Neural crest cell (in vitro differentiated cells): ENCODE measurements at regions not wholly inside any gene's neighbourhood (a gene's known extent, or its start where the extent isn't known, plus 50 kb on each side); places are given as distances from the start of the nearest gene placed in this dataset.

Experiments
- DNase-seq: peaks from one replicate; pipeline ENCODE4 v3.0.0; 2021; ENCODE audit warnings: low read depth, mixed read lengths, low spot score
- H3K27ac Mint-ChIP-seq: one replicate; pipeline ENCODE4 v1.8.0; 2021; ENCODE audit warnings: mild to moderate bottlenecking, mixed read lengths; ENCODE audit not compliant: unreplicated experiment
- H3K27me3 Mint-ChIP-seq: 2 replicates; pipeline ENCODE4 v1.8.0; 2021; ENCODE audit warnings: low read depth, mild to moderate bottlenecking, mixed read lengths
- H3K36me3 Mint-ChIP-seq: 2 replicates; pipeline ENCODE4 v1.8.0; 2021; ENCODE audit warnings: low read depth, mild to moderate bottlenecking, mixed read lengths
- H3K4me1 Mint-ChIP-seq: 2 replicates; pipeline ENCODE4 v1.8.0; 2021; ENCODE audit warnings: mixed read lengths
- H3K4me3 Mint-ChIP-seq: one replicate; pipeline ENCODE4 v1.8.0; 2021; ENCODE audit warnings: mild to moderate bottlenecking, mixed read lengths
- H3K9me3 Mint-ChIP-seq: 2 replicates; pipeline ENCODE4 v1.8.0; 2021; ENCODE audit warnings: mixed read lengths
- TF ChIP-seq, protein P1 (sequence below): fragments of 200-600 bp; sonication (generic); conservative IDR thresholded peaks from 2 replicates; pipeline ENCODE4 v1.5.0; 2021; ENCODE audit warnings: antibody characterized with exemption, mild to moderate bottlenecking

DNA sequence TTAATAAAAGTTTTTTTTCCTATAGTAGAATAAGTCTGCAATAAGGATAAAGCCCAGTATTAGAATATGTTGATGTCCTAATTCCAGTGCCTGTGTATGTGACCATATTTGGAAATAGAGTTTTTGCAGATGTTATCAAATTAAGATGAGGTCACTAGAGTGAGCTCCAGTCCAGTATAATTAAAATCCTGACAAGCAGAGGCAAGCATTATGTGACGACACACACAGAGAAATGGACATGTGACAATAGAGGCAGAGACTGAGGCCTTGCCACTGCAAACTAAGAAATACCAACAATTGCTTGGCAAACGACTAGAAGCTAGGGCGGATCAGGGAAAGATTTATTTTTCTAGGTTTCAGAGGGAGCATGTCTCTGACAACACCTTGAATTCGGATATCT is 216.4 kb upstream of the CYLC2 start:
- no peak overlapping the region for H3K4me3 Mint-ChIP-seq
- H3K27ac Mint-ChIP-seq = no peak overlapping the region
- H3K36me3 Mint-ChIP-seq = no peaks in the 10 kb centered on the region
- H3K27me3 Mint-ChIP-seq = peaks cover 7% of the 10 kb centered on the region
- no peaks in the 10 kb centered on the region for H3K4me1 Mint-ChIP-seq
- no peaks in the 10 kb centered on the region for H3K9me3 Mint-ChIP-seq
- TF ChIP-seq, protein P1, sequence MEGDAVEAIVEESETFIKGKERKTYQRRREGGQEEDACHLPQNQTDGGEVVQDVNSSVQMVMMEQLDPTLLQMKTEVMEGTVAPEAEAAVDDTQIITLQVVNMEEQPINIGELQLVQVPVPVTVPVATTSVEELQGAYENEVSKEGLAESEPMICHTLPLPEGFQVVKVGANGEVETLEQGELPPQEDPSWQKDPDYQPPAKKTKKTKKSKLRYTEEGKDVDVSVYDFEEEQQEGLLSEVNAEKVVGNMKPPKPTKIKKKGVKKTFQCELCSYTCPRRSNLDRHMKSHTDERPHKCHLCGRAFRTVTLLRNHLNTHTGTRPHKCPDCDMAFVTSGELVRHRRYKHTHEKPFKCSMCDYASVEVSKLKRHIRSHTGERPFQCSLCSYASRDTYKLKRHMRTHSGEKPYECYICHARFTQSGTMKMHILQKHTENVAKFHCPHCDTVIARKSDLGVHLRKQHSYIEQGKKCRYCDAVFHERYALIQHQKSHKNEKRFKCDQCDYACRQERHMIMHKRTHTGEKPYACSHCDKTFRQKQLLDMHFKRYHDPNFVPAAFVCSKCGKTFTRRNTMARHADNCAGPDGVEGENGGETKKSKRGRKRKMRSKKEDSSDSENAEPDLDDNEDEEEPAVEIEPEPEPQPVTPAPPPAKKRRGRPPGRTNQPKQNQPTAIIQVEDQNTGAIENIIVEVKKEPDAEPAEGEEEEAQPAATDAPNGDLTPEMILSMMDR = no peak
- DNase-seq = no peak

GRCh38 chr9:102770704-102771103 is 224.4 kb upstream of the CYLC2 start:
- no peak overlapping the region for H3K4me3 Mint-ChIP-seq
- peaks cover 15% of the 10 kb centered on the region for H3K27me3 Mint-ChIP-seq
- TF ChIP-seq, protein P1 = no peak
- H3K9me3 Mint-ChIP-seq = no peaks in the 10 kb centered on the region
- no peak overlapping the region for H3K27ac Mint-ChIP-seq
- no peaks in the 10 kb centered on the region for H3K36me3 Mint-ChIP-seq
- no peaks in the 10 kb centered on the region for H3K4me1 Mint-ChIP-seq
- DNase-seq = no peak

- Mint-ChIP-seq H3K36me3 (no peaks in the 10 kb centered on the region), H3K27ac (no peak overlapping the region), H3K4me1 (no peaks in the 10 kb centered on the region), H3K4me3 (no peak overlapping the region), H3K9me3 (no peaks in the 10 kb centered on the region), H3K27me3 (peaks cover 15% of the 10 kb centered on the region)
- no peak for DNase-seq
- TF ChIP-seq, protein P1 = no peak
These were observed 225.8 kb upstream of the CYLC2 start for GRCh38 chr9:102769307-102769706.

DNA sequence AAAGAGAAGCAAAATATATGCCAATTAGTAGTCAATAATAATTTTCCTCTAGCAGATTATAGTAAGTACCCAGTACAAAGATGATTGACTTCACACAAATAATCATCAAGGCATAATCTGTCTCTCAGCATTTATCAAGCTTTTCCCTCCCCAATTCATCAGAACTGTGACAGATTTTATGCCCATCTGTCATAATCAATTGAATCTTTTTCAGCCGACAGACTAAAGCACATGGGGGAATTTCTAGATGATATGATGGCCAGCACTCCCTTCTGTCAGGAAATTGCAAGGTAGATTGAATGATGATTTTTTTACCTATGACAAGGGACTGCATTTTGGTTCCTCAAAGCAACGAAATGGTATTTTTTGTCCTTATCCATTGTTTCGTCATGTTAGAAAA is 227.1 kb upstream of the CYLC2 start:
- DNase-seq = no peak
- H3K9me3 Mint-ChIP-seq = no peaks in the 10 kb centered on the region

DNA sequence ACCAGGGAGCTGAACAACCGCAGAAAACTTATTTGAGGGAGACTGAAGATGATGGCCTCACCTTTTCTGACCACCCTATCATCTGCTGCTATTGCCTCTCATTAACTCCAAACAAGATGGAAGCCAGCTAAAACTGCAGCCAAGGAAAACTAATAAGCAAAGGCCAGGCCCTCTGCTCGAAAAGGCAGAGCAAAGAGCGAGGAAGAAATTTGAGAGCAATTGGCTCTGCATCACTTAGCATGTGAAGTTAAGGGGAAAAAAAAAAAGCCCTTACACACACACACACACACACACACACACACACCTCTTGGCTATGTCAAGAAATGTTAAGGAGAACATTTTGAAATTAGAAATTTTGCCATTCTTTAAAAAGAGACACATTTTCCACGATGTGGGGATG is 228.1 kb upstream of the CYLC2 start:
- Mint-ChIP-seq H3K27ac (no peak overlapping the region), H3K9me3 (no peaks in the 10 kb centered on the region), H3K4me3 (no peak overlapping the region), H3K36me3 (no peaks in the 10 kb centered on the region), H3K27me3 (peaks cover 12% of the 10 kb centered on the region), H3K4me1 (no peaks in the 10 kb centered on the region)
- TF ChIP-seq, protein P1 = no peak
- no peak for DNase-seq

More for the DNA sequence above, 227.1 kb upstream of the CYLC2 start:
- Mint-ChIP-seq H3K4me3 (no peak overlapping the region), H3K4me1 (no peaks in the 10 kb centered on the region), H3K36me3 (no peaks in the 10 kb centered on the region), H3K27ac (no peak overlapping the region), H3K27me3 (peaks cover 12% of the 10 kb centered on the region)
- TF ChIP-seq, protein P1 = no peak

GRCh38 chr9:102740578-102740977 is 254.6 kb upstream of the CYLC2 start:
- no peak overlapping the region for H3K27ac Mint-ChIP-seq
- H3K4me1 Mint-ChIP-seq = no peaks in the 10 kb centered on the region
- H3K9me3 Mint-ChIP-seq = no peaks in the 10 kb centered on the region
- no peaks in the 10 kb centered on the region for H3K27me3 Mint-ChIP-seq
- H3K4me3 Mint-ChIP-seq = no peak overlapping the region
- H3K36me3 Mint-ChIP-seq = no peaks in the 10 kb centered on the region
- TF ChIP-seq, protein P1 = no peak
- DNase-seq = no peak
